GM21529 (cell line): ENCODE measurements at regions not wholly inside any gene's neighbourhood (a gene's known extent, or its start where the extent isn't known, plus 50 kb on each side); places are given as distances from the start of the nearest gene placed in this dataset.

ENCODE experiments used
- ATAC-seq: cut with Tn5 transposase; IDR thresholded peaks from one replicate; pipeline ENCODE4 v1.9.1; 2021; ENCODE audit not compliant: unreplicated experiment

GRCh38 chr11:114857281-114857680, 179.0 kb downstream of the NXPE2 start:
- no peak for ATAC-seq

GRCh38 chr11:114864896-114865295, 186.6 kb downstream of the NXPE2 start:
- ATAC-seq: no peak

GRCh38 chr11:114876234-114876633, 197.9 kb downstream of the NXPE2 start:
- ATAC-seq: no peak

- ATAC-seq: no peak
Measured at GRCh38 chr11:114877976-114878375, 199.6 kb downstream of the NXPE2 start.

GRCh38 chr11:114880442-114880841, 202.1 kb downstream of the NXPE2 start:
- no peak for ATAC-seq

GRCh38 chr11:114883472-114883871, 205.1 kb downstream of the NXPE2 start:
- ATAC-seq: no peak

- no peak for ATAC-seq
Measured at GRCh38 chr11:114886644-114887265, 208.4 kb downstream of the NXPE2 start.

GRCh38 chr11:114889594-114890011, 211.3 kb downstream of the NXPE2 start:
- ATAC-seq: no peak

GRCh38 chr11:114890038-114890437, 211.7 kb downstream of the NXPE2 start:
- ATAC-seq: no peak

GRCh38 chr11:114891911-114892310, 213.6 kb downstream of the NXPE2 start:
- no peak for ATAC-seq

- no peak for ATAC-seq
Measured at GRCh38 chr11:114892381-114893197, 214.3 kb downstream of the NXPE2 start.

GRCh38 chr11:114893329-114893728, 215.0 kb downstream of the NXPE2 start:
- no peak for ATAC-seq

- ATAC-seq: no peak
Measured at GRCh38 chr11:114896594-114896993, 218.3 kb downstream of the NXPE2 start.

GRCh38 chr11:114909866-114910265, 231.5 kb downstream of the NXPE2 start:
- ATAC-seq: no peak

- peak; percentile 67 for ATAC-seq
Measured at GRCh38 chr11:114912826-114913225, 234.5 kb downstream of the NXPE2 start.

GRCh38 chr11:114914231-114915005, 236.1 kb downstream of the NXPE2 start:
- no peak for ATAC-seq

- ATAC-seq: no peak
Measured at GRCh38 chr11:114915871-114916805, 237.8 kb downstream of the NXPE2 start.

GRCh38 chr11:114918286-114918685, 240.0 kb downstream of the NXPE2 start:
- no peak for ATAC-seq

GRCh38 chr11:114921697-114922096, 243.4 kb downstream of the NXPE2 start:
- ATAC-seq: no peak

- ATAC-seq: no peak
Measured at GRCh38 chr11:114924042-114924441, 245.7 kb downstream of the NXPE2 start.

GRCh38 chr11:114925591-114925990, 247.3 kb downstream of the NXPE2 start:
- no peak for ATAC-seq
